ENCODE measurements at regions not wholly inside any gene's neighbourhood (a gene's known extent, or its start where the extent isn't known, plus 50 kb on each side); places are given as distances from the start of the nearest gene placed in this dataset.
A peak's percentile ranks its signal among the peaks of the same experiment; 100 is the strongest.
"Not testable (repeated sequence)": the region's sequence is repeated elsewhere in the genome, so short reads cannot be mapped to it uniquely, and the experiment has no call there.

DNA sequence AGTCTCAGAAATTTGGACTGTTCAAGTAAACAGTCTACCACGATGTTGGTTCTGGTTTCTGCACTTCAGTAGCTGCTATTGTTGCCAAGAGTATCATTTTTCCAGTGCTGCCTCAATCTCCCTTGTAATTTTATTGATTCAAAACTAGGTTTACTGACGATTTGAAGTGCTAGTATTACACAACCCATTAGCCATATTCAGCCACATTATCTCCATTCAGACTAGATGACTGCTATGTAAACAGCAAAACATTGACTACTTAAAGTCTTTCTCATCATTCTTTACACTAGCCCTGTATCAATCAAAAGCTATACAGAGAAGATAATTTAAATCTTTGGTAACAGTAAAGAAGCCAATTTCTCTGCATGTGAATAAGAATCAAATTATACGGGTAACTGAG lies 102.0 kb upstream of the TSLP start:
- Histone ChIP-seq H3K4me3 (no peak overlapping the region), H3K9me3 (replicated peaks) (no peaks in the 10 kb centered on the region), H3K27ac (no peak overlapping the region), H3K27me3 (no peaks in the 10 kb centered on the region), H3K4me1 (no peaks in the 10 kb centered on the region; the same call in 1 of the 2 replicates), H3K36me3 (no peaks in the 10 kb centered on the region)
- no peak for DNase-seq

- Histone ChIP-seq H3K4me1 (no peaks in the 10 kb centered on the region; the same call in 1 of the 2 replicates), H3K27me3 (no peaks in the 10 kb centered on the region), H3K27ac (no peak overlapping the region), H3K36me3 (no peaks in the 10 kb centered on the region), H3K9me3 (replicated peaks) (no peaks in the 10 kb centered on the region), H3K4me3 (no peak overlapping the region)
- no peak for DNase-seq
These were observed 98.0 kb upstream of the TSLP start for GRCh38 chr5:110973510-110973909.

GRCh38 chr5:110977915-110978314 lies 93.6 kb upstream of the TSLP start:
- no peaks in the 10 kb centered on the region for H3K4me1 ChIP-seq
- no peaks in the 10 kb centered on the region for H3K36me3 ChIP-seq
- H3K9me3 ChIP-seq (replicated peaks): no peaks in the 10 kb centered on the region
- H3K27ac ChIP-seq: no peak overlapping the region
- no peak overlapping the region for H3K4me3 ChIP-seq
- DNase-seq: no peak
- no peaks in the 10 kb centered on the region for H3K27me3 ChIP-seq

DNA sequence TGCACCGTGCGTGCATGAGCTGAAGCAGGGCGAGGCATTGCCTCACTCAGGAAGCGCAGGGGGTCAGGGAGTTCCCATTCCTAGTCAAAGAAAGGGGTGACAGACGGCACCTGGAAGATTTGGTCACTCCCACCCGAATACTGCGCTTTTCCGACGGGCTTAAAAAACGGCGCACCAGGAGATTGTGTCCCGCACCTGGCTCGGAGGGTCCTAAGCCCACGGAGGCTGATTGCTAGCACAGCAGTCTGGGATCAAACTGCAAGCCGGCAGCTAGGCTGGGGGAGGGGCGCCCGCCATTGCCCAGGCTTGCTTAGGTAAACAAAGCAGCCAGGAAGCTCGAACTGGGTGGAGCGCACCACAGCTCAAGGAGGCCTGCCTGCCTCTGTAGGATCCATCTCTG lies 85.6 kb upstream of the TSLP start:
- DNase-seq: not testable (repeated sequence)

DNA sequence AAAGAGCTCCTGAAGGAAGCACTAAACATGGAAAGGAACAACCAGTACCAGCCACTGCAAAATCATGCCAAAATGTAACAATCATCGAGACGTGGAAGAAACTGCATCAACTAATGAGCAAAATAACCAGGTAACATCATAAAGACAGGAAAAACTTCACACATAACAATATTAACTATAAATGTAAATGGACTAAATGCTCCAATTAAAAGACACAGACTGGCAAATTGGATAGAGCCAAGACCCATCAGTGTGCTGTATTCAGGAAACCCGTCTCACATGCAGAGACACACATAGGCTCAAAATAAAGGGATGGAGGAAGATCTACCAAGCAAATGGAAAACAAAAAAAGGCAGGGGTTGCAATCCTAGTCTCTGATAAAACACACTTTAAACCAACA lies 83.9 kb upstream of the TSLP start:
- not testable (repeated sequence) for DNase-seq

More for the DNA sequence above, 85.6 kb upstream of the TSLP start:
- not testable (repeated sequence) for H3K9me3 ChIP-seq (replicated peaks); H3K36me3 ChIP-seq; H3K27ac ChIP-seq; H3K4me1 ChIP-seq; H3K4me3 ChIP-seq; H3K27me3 ChIP-seq

DNA sequence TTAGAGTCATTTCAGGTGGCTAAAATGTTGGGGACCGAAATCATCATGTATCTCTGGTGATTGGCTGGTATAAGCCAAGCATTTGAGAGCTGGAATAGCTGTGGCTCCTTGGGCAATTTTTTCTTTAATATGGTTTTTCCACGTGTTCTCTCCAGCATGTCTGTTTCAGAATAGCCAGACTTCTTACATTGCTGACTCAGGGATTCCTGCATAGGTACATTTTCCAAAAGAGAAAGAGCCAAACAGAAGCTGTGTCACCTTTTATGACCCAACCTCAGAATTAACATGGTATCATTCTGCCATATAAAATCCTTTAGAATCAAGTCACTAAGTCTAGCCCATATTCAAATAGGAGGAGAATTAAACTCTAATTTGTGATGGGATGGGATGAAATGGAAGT lies 74.8 kb upstream of the TSLP start:
- no peaks in the 10 kb centered on the region for H3K4me1 ChIP-seq
- no peaks in the 10 kb centered on the region for H3K36me3 ChIP-seq
- H3K27ac ChIP-seq: no peak overlapping the region
- H3K27me3 ChIP-seq: no peaks in the 10 kb centered on the region
- no peak overlapping the region for H3K4me3 ChIP-seq
- no peaks in the 10 kb centered on the region; the same call in 1 of the 2 replicates for H3K9me3 ChIP-seq (replicated peaks)
- DNase-seq: no peak

More for the DNA sequence above, 83.9 kb upstream of the TSLP start:
- not testable (repeated sequence) for H3K4me1 ChIP-seq; H3K36me3 ChIP-seq; H3K27ac ChIP-seq; H3K27me3 ChIP-seq; H3K9me3 ChIP-seq (replicated peaks); H3K4me3 ChIP-seq

- H3K36me3 ChIP-seq: no peaks in the 10 kb centered on the region
- H3K9me3 ChIP-seq (replicated peaks): no peaks in the 10 kb centered on the region
- H3K4me1 ChIP-seq: no peaks in the 10 kb centered on the region
- H3K27me3 ChIP-seq: no peaks in the 10 kb centered on the region
- H3K4me3 ChIP-seq: no peak overlapping the region
- DNase-seq: no peak
- no peak overlapping the region for H3K27ac ChIP-seq
These were observed 69.5 kb upstream of the TSLP start for GRCh38 chr5:111002036-111002435.

GRCh38 chr5:111003623-111004022 lies 67.9 kb upstream of the TSLP start:
- DNase-seq: no peak
- H3K27me3 ChIP-seq: no peaks in the 10 kb centered on the region
- H3K9me3 ChIP-seq (replicated peaks): no peaks in the 10 kb centered on the region
- H3K36me3 ChIP-seq: no peaks in the 10 kb centered on the region
- H3K4me3 ChIP-seq: no peak overlapping the region
- no peaks in the 10 kb centered on the region for H3K4me1 ChIP-seq
- H3K27ac ChIP-seq: no peak overlapping the region

DNA sequence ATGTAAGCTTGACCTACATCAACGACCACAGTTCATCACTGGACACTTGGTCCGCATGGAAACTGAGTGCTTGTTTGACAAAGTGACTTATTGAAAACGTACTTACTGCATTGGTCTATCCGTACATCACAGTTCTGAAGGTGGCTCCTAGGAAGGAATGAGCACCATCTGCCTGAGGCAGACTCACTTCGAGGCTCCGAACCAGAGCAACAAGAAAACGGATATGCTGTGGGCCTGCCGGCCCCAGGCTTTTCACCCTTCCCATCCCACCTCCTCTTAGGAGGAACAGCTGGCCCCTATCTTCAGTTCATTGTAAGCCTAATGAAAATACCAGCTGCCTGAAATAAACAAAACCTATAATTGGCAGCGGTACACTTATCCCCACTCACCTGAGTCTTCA lies 67.2 kb upstream of the TSLP start:
- Histone ChIP-seq H3K4me3 (no peak overlapping the region), H3K36me3 (no peaks in the 10 kb centered on the region), H3K9me3 (replicated peaks) (no peaks in the 10 kb centered on the region), H3K27me3 (no peaks in the 10 kb centered on the region), H3K27ac (no peak overlapping the region), H3K4me1 (no peaks in the 10 kb centered on the region)
- DNase-seq: peak in 1 of 2 experiments; percentile 8

GRCh38 chr5:111010783-111011182 lies 60.7 kb upstream of the TSLP start:
- Histone ChIP-seq H3K36me3 (no peaks in the 10 kb centered on the region), H3K9me3 (replicated peaks) (0 out of 2 replicates have a peak, but pooled peaks cover 3% of the 10 kb centered on the region), H3K27ac (no peak overlapping the region), H3K27me3 (no peaks in the 10 kb centered on the region), H3K4me1 (no peaks in the 10 kb centered on the region), H3K4me3 (no peak overlapping the region)
- DNase-seq: no peak

- Histone ChIP-seq H3K4me3 (no peak overlapping the region), H3K27me3 (no peaks in the 10 kb centered on the region), H3K27ac (no peak overlapping the region), H3K9me3 (replicated peaks) (0 out of 2 replicates have a peak, but pooled peaks cover 3% of the 10 kb centered on the region), H3K36me3 (no peaks in the 10 kb centered on the region), H3K4me1 (no peaks in the 10 kb centered on the region)
- DNase-seq: no peak
These were observed 58.5 kb upstream of the TSLP start for GRCh38 chr5:111013011-111013410.

GRCh38 chr5:111016801-111017200 lies 54.7 kb upstream of the TSLP start:
- no peak for DNase-seq
- H3K9me3 ChIP-seq (replicated peaks): 0 out of 2 replicates have a peak, but pooled peaks cover 3% of the 10 kb centered on the region
- H3K27ac ChIP-seq: no peak overlapping the region
- no peaks in the 10 kb centered on the region for H3K4me1 ChIP-seq
- H3K4me3 ChIP-seq: no peak overlapping the region
- no peaks in the 10 kb centered on the region for H3K27me3 ChIP-seq
- H3K36me3 ChIP-seq: no peaks in the 10 kb centered on the region

GRCh38 chr5:111017731-111018130 lies 53.8 kb upstream of the TSLP start:
- no peak for DNase-seq
- Histone ChIP-seq H3K27me3 (no peaks in the 10 kb centered on the region), H3K4me3 (no peak overlapping the region), H3K27ac (no peak overlapping the region), H3K9me3 (replicated peaks) (0 out of 2 replicates have a peak, but pooled peaks cover 3% of the 10 kb centered on the region), H3K36me3 (no peaks in the 10 kb centered on the region), H3K4me1 (no peaks in the 10 kb centered on the region)

Data from SJCRH30 (cell line).